Osteocyte (in vitro differentiated cells): ENCODE measurements at regions not wholly inside any gene's neighbourhood (a gene's known extent, or its start where the extent isn't known, plus 50 kb on each side); places are given as distances from the start of the nearest gene placed in this dataset.

Experiments
- DNase-seq: peaks from one replicate; pipeline ENCODE4 v3.0.0; 2021; ENCODE audit warnings: mixed read lengths; ENCODE audit not compliant: unreplicated experiment; ENCODE audit errors: extremely low spot score
- H3K27ac Mint-ChIP-seq: one replicate; pipeline ENCODE4 v1.8.0; 2021; ENCODE audit warnings: mild to moderate bottlenecking, mixed read lengths; ENCODE audit not compliant: unreplicated experiment
- H3K27me3 Mint-ChIP-seq: one replicate; pipeline ENCODE4 v1.8.0; 2021; ENCODE audit warnings: mixed read lengths; ENCODE audit not compliant: unreplicated experiment
- H3K36me3 Mint-ChIP-seq: one replicate; pipeline ENCODE4 v1.8.0; 2021; ENCODE audit warnings: mixed read lengths; ENCODE audit not compliant: unreplicated experiment
- H3K4me1 Mint-ChIP-seq: one replicate; pipeline ENCODE4 v1.8.0; 2021; ENCODE audit warnings: mixed read lengths; ENCODE audit not compliant: unreplicated experiment
- H3K4me3 Mint-ChIP-seq: one replicate; pipeline ENCODE4 v1.8.0; 2021; ENCODE audit warnings: mild to moderate bottlenecking, moderate library complexity, mixed read lengths; ENCODE audit not compliant: unreplicated experiment
- H3K9me3 Mint-ChIP-seq: one replicate; pipeline ENCODE4 v1.8.0; 2021; ENCODE audit warnings: mixed read lengths; ENCODE audit not compliant: unreplicated experiment
- CTCF ChIP-seq: fragments of 200-600 bp; sonication (generic); IDR thresholded peaks from 2 replicates; pipeline ENCODE4 v1.5.0; 2021; ENCODE audit warnings: antibody characterized with exemption, mild to moderate bottlenecking, moderate library complexity

- H3K4me1 Mint-ChIP-seq, result no peaks in the 10 kb centered on the region
- H3K27me3 Mint-ChIP-seq, result peaks cover 23% of the 10 kb centered on the region
- DNase-seq, result no peak
- TF ChIP-seq CTCF, result no peak
- H3K4me3 Mint-ChIP-seq, result no peak overlapping the region
- no peaks in the 10 kb centered on the region for H3K36me3 Mint-ChIP-seq
- peaks cover 6% of the 10 kb centered on the region for H3K9me3 Mint-ChIP-seq
- no peak overlapping the region for H3K27ac Mint-ChIP-seq
Observed at GRCh38 chr4:166366012-166366411, 493.0 kb downstream of the TLL1 start.

GRCh38 chr4:166377578-166377977 is 504.5 kb downstream of the TLL1 start:
- no peaks in the 10 kb centered on the region for H3K4me1 Mint-ChIP-seq
- no peaks in the 10 kb centered on the region for H3K27me3 Mint-ChIP-seq
- no peak for DNase-seq
- no peaks in the 10 kb centered on the region for H3K36me3 Mint-ChIP-seq
- H3K27ac Mint-ChIP-seq, result no peak overlapping the region
- H3K4me3 Mint-ChIP-seq, result no peak overlapping the region
- H3K9me3 Mint-ChIP-seq, result peaks cover 23% of the 10 kb centered on the region
- no peak for TF ChIP-seq CTCF

- no peak for TF ChIP-seq CTCF
- Mint-ChIP-seq H3K9me3 (no peaks in the 10 kb centered on the region), H3K27ac (no peak overlapping the region), H3K4me3 (no peak overlapping the region), H3K36me3 (no peaks in the 10 kb centered on the region), H3K4me1 (no peaks in the 10 kb centered on the region), H3K27me3 (peaks cover 6% of the 10 kb centered on the region)
- no peak for DNase-seq
Observed at GRCh38 chr4:166386491-166387360, 513.7 kb downstream of the TLL1 start.

- Mint-ChIP-seq H3K9me3 (no peaks in the 10 kb centered on the region), H3K4me1 (no peaks in the 10 kb centered on the region), H3K27me3 (no peaks in the 10 kb centered on the region)
Observed at GRCh38 chr4:166391501-166391900, 518.5 kb downstream of the TLL1 start.

More at GRCh38 chr4:166391501-166391900, 518.5 kb downstream of the TLL1 start:
- no peak for TF ChIP-seq CTCF
- no peak for DNase-seq
- Mint-ChIP-seq H3K4me3 (no peak overlapping the region), H3K36me3 (no peaks in the 10 kb centered on the region), H3K27ac (no peak overlapping the region)
